Skin epidermis (tissue), 12 donors: ENCODE measurements at regions not wholly inside any gene's neighbourhood (a gene's known extent, or its start where the extent isn't known, plus 50 kb on each side); places are given as distances from the start of the nearest gene placed in this dataset.
"Not testable (repeated sequence)": the region's sequence is repeated elsewhere in the genome, so short reads cannot be mapped to it uniquely, and the experiment has no call there.

Experiments
- H3K27ac ChIP-seq, 21 experiments: fragments of 200-600 bp; sonication (generic) in 11 of 21; one replicate each; pipeline ENCODE4 v1.5.0; 2020; ENCODE audit warnings: mild to moderate bottlenecking in 3 of 21, inconsistent platforms in 2 of 21, moderate library complexity in 2 of 21
- H3K4me3 ChIP-seq, 7 experiments: fragments of 200-600 bp; sonication (generic) in 2 of 7; one replicate each; pipeline ENCODE4 v1.5.0; 2020; ENCODE audit warnings: inconsistent platforms in 2 of 7, mild to moderate bottlenecking in 2 of 7, moderate library complexity in 1 of 7

DNA sequence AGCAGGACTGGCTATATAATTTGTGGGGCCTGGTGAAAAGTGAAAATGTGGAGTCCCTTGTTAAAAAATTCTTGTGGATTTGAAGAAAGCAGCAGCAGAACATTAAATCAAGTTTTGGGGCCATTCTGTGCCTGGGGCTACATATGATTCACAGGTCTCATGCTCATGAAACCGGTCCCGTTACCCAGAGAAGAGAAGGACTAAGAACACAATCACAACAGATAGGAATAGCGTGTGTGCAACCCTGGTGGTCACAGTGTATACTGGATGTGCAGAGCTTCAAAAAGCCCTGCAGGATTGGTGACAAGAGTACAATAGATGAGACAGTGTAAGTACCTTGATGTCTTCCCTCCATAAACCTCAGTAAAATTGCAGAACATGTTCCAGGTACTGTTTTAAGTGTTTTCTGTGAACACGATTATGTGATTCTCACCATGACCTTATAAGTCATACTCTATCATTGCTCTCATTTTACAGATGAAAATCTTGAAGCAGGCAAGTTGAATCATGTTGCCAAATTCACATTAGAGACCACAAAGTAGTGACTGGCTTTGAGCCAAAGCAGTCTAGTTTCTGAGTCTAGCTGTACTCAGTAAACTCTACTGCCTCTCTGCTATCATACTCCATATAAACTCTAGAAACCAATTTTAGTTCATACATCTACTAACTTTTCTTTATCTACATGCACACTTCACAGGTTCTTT, 636.5 kb downstream of the TAF11L14 start:
- Histone ChIP-seq H3K27ac (no peak overlapping the region), H3K4me3 (no peak overlapping the region)

GRCh38 chr5:18276939-18277338, 642.7 kb downstream of the TAF11L14 start:
- no peak overlapping the region for H3K27ac ChIP-seq
- H3K4me3 ChIP-seq: no peak overlapping the region

- H3K4me3 ChIP-seq: no peak overlapping the region
- no peak overlapping the region for H3K27ac ChIP-seq
Measured at GRCh38 chr5:18281947-18282581, 647.8 kb downstream of the TAF11L14 start.

DNA sequence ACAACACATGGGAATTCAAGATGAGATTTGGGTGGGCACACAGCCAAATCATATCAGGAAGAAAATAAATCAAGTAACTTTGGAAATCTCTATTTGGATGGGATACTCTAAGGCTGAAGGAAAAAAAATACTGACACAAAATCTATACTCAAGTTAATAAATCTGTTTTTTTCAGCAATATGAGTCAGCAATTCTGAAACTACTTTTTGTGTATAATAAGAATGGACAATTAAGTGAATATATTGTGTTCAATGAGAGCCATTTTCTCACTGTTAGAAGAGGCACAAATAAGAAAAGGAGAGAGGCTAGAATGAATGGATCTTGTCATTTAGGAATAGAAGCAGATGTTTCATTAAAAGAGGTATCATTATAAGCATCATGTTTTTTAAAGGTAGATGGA, 651.0 kb downstream of the TAF11L14 start:
- Histone ChIP-seq H3K27ac (no peak overlapping the region), H3K4me3 (no peak overlapping the region)

GRCh38 chr5:18292146-18292545, 657.9 kb downstream of the TAF11L14 start:
- Histone ChIP-seq H3K27ac (no peak overlapping the region), H3K4me3 (no peak overlapping the region)

DNA sequence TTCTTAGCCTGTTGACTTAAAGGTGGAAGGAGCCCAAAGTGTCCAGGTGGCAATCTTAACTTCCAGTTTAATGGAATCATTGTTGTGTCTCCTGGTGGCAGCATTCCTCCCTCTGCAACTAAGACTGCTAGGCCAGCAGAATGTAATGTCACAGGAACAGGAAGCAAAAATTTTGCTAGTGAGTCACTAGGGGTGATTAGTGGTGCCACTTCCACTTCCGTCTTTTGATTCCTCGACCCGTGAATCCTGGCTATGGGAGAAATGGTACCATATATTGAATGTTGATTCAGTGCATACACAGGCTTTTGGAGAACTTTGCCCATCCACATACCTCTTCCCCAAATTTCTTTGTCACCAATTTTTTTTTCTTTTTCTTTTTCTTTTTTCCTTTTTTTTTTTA, 661.4 kb downstream of the TAF11L14 start:
- H3K27ac ChIP-seq: not testable (repeated sequence)

DNA sequence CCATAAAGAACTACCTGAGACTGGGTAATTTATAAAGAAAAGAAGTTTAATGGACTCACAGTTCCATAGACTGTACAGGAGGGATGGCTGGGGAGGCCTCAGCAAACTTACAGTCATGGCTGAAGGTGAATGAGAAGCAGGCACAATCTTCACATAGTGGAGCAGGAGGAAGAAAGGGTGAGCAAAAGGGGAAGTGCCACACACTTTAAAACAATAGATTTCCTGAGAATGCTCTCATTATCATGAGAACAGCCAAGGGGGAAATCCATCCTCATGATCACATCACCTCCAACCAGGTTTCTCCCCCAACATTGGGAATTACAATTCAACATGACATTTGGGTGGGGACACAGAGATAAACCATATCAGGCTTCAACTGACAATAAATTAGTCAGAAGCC, 664.9 kb downstream of the TAF11L14 start:
- H3K27ac ChIP-seq: no peak overlapping the region
- no peak overlapping the region for H3K4me3 ChIP-seq

More for the DNA sequence above, 661.4 kb downstream of the TAF11L14 start:
- not testable (repeated sequence) for H3K4me3 ChIP-seq

DNA sequence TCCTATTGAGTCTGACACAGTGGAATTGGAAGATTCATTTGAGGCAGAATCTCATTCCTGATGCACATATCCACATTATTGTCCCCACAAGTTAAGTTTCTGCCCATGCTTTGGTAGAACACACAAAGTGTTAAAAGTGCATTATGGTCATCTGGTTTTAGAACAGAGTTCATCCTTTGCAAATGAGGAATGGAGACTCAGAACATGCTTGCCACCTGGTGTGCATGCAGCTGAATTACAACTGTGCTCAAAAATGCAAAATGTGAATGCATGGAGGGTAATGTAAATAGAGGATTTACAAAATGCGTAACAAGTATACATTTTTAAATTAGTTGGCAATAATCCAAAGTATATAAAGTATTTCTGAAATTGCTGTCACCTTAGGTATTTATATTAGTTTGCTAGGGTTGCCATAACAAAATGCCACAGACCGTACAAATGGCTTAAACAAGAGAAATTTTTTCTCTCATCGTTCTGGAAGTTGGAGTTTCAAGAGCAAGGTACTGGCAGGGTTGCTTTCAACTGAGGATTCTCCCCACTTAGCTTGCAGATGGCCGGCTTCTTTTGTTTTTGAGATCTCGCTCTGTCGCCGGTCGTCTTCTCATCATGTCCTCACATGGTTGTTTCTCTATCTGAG, 671.1 kb downstream of the TAF11L14 start:
- Histone ChIP-seq H3K4me3 (no peak overlapping the region), H3K27ac (no peak overlapping the region)

- Histone ChIP-seq H3K4me3 (no peak overlapping the region), H3K27ac (no peak overlapping the region)
Measured at GRCh38 chr5:18311266-18311665, 677.0 kb downstream of the TAF11L14 start.

- H3K4me3 ChIP-seq: no peak overlapping the region
- no peak overlapping the region for H3K27ac ChIP-seq
Measured at GRCh38 chr5:18312016-18312415, 677.8 kb downstream of the TAF11L14 start.

DNA sequence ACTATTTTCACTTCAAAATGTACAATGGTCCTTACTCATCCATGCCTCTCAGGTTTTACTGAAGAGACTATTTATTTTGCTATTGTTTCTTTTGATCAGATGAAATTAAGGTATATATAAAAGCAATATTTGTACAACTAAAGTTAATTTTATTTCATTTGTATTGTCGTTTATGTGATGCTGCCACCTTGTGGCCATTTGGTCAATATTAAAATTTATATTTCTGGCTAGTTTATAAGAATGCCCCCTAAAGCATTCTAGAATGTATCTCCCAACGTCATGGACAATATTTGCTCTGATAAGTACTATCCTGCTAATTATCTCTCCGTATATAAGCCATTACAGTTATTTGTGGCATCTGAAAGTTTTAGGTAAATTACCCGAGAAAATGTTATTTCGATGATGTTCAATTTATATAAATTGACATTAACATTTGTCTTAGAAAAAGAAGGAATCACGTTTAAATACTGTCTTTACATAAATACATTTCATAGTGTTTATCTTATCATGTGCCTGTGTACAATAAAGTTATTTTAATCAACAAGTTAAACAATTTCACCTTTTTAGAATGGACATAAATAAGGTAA, 680.0 kb downstream of the TAF11L14 start:
- H3K4me3 ChIP-seq: no peak overlapping the region
- H3K27ac ChIP-seq: no peak overlapping the region

DNA sequence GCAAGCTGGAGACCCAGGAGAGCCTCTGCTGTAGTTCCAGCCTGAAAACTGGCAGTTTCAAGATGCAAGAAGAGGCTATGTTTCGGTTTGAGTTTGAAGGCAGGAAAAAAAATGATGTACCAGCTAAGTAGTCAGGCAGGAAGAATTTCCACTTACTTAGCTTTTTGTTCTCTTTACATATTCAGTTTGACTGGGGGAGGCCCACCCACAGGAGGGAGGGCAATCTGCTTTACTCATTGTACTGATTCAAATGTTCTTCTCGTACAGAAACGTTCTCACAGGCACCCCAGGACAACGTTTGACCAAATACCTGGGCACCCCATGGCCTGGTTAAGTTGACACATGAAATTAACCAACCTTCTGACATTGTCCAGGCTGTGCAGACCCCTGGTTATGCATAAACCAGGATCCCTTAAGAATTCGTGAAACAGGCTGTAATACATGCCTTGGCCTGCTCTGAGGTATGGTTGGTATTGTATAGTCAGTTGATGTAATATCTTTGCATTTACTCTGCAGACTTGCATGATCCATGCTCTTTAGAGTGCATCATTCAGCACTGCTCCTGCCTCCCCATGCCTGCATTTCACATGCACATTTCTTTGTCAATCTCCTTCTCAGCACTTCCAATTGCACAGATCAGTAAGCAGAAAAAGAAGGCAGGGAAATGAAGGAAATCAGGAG, 687.1 kb downstream of the TAF11L14 start:
- Histone ChIP-seq H3K4me3 (no peak overlapping the region), H3K27ac (no peak overlapping the region)

DNA sequence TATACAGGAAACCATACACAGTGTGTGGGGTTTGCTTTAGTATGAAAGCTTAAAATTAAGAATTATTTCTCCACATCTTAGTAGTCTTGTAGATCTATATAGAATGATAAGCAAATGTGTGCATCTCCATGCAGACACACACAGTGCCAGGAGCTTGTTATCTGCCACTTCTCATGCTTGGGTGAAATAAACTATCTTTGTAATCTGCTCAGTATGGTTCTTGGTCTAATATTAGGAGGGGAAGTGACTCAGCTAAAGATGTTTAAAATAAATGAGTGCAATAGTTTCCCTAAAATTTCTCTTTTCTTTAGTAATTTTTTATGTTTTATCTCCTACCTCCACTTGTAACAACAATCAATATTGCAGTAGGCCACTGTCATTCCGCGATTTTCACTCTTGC, 689.6 kb downstream of the TAF11L14 start:
- Histone ChIP-seq H3K4me3 (no peak overlapping the region), H3K27ac (no peak overlapping the region)

GRCh38 chr5:18325431-18325830, 691.2 kb downstream of the TAF11L14 start:
- H3K27ac ChIP-seq: no peak overlapping the region
- H3K4me3 ChIP-seq: no peak overlapping the region

- no peak overlapping the region for H3K27ac ChIP-seq
- no peak overlapping the region for H3K4me3 ChIP-seq
Measured at GRCh38 chr5:18329328-18329727, 695.1 kb downstream of the TAF11L14 start.

- Histone ChIP-seq H3K4me3 (no peak overlapping the region), H3K27ac (no peak overlapping the region)
Measured at GRCh38 chr5:18333841-18334240, 699.6 kb downstream of the TAF11L14 start.

- no peak overlapping the region for H3K27ac ChIP-seq
- H3K4me3 ChIP-seq: no peak overlapping the region
Measured at GRCh38 chr5:18334949-18335348, 700.7 kb downstream of the TAF11L14 start.

GRCh38 chr5:18354828-18355227, 720.6 kb downstream of the TAF11L14 start:
- Histone ChIP-seq H3K27ac (no peak overlapping the region), H3K4me3 (no peak overlapping the region)

- H3K4me3 ChIP-seq: no peak overlapping the region
- no peak overlapping the region for H3K27ac ChIP-seq
Measured at GRCh38 chr5:18357486-18357885, 723.2 kb downstream of the TAF11L14 start.

GRCh38 chr5:18366234-18366633, 732.0 kb downstream of the TAF11L14 start:
- no peak overlapping the region for H3K27ac ChIP-seq
- no peak overlapping the region for H3K4me3 ChIP-seq
